ENCODE measurements at regions not wholly inside any gene's neighbourhood (a gene's known extent, or its start where the extent isn't known, plus 50 kb on each side); places are given as distances from the start of the nearest gene placed in this dataset.

DNA sequence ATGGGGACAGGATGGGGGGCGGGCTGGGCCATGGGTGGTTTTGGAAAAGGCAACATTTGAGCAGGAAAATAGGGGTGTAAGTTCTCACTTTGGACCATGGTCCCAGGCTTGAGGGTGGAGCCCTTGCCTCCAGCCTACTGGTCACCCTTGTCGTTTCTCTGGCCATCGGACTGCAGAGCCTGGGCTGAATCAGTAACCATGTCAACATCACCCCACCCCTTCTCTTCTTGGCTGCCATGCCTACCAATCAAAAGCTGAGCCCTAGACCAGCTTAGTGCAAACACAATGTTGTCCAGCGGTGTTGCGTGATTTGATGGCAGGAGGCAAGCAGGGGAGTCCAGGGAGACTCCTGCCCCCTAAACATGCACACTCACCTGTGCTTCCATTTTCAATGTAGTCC, 231.0 kb upstream of the KAZN start:
- Mint-ChIP-seq H3K27me3 (ENCODE audit: low read depth) (no peaks in the 10 kb centered on the region), H3K27ac (no peak overlapping the region), H3K4me1 (ENCODE audit: low read depth) (no peaks in the 10 kb centered on the region), H3K36me3 (ENCODE audit: low read depth) (no peaks in the 10 kb centered on the region), H3K9me3 (no peaks in the 10 kb centered on the region), H3K4me3 (no peak overlapping the region)
- DNase-seq (ENCODE audit: low spot score): no peak

GRCh38 chr1:14369526-14370213, 228.8 kb upstream of the KAZN start:
- no peak for DNase-seq (ENCODE audit: low spot score)
- no peaks in the 10 kb centered on the region for H3K9me3 Mint-ChIP-seq
- no peaks in the 10 kb centered on the region for H3K27me3 Mint-ChIP-seq (ENCODE audit: low read depth)
- no peak overlapping the region for H3K4me3 Mint-ChIP-seq
- no peaks in the 10 kb centered on the region for H3K36me3 Mint-ChIP-seq (ENCODE audit: low read depth)
- H3K27ac Mint-ChIP-seq: no peak overlapping the region
- H3K4me1 Mint-ChIP-seq (ENCODE audit: low read depth): no peaks in the 10 kb centered on the region

DNA sequence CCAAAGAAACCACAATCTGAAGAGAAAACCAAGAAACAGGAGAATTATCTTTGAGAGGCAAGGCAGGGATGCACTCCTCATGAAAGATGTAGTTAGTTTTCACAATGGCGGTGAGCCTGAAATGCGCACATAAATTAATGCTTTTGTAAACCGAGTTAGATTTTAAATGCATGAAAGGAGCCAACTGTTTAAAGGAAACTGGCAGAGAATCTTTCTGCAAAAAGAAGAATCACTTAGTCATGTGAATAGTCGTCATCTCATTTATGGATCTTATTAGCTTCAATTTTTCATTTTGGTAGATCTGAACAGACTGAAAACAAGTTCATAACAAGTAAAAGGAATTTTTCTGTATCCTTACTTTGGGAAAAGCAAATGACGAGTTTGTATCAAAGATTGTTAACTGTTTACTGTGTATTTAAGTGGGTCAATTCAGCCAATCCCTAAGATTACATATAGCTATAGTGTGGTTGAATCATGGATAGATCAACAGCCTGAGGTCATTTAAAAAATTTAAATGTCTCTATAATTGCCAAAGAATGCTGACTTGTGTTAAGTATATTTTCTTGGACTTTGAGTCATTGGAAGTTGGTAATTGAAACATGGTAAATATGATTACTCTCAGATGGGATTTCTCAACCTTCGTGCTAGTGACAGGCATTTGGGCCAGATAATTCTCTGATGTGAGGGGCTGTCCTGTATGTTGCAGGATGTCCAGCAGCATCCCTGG, 226.6 kb upstream of the KAZN start:
- Mint-ChIP-seq H3K4me3 (no peak overlapping the region), H3K36me3 (ENCODE audit: low read depth) (no peaks in the 10 kb centered on the region), H3K4me1 (ENCODE audit: low read depth) (no peaks in the 10 kb centered on the region), H3K27ac (no peak overlapping the region), H3K27me3 (ENCODE audit: low read depth) (no peaks in the 10 kb centered on the region), H3K9me3 (no peaks in the 10 kb centered on the region)
- DNase-seq (ENCODE audit: low spot score): no peak

DNA sequence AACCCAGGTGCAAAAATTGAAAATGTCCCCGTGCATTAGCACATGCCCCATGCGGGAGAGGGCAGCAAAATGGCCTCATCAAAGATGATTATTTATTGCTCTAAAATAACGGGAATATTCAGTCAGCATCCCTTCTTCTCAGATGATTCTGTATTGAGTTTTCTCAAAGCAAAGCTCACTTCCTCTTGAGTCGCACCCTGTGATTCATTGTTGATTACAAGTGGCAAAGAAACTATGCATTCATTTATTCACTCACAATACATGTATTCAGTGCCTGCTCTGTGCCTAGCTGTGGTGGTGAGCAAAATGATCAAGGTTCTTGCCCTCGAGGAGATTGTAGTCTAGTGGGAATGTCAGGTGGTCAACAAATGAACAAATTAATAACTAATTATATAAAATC, 226.0 kb upstream of the KAZN start:
- Mint-ChIP-seq H3K36me3 (ENCODE audit: low read depth) (no peaks in the 10 kb centered on the region), H3K4me1 (ENCODE audit: low read depth) (no peaks in the 10 kb centered on the region), H3K9me3 (no peaks in the 10 kb centered on the region), H3K4me3 (no peak overlapping the region), H3K27ac (no peak overlapping the region), H3K27me3 (ENCODE audit: low read depth) (no peaks in the 10 kb centered on the region)
- no peak for DNase-seq (ENCODE audit: low spot score)

DNA sequence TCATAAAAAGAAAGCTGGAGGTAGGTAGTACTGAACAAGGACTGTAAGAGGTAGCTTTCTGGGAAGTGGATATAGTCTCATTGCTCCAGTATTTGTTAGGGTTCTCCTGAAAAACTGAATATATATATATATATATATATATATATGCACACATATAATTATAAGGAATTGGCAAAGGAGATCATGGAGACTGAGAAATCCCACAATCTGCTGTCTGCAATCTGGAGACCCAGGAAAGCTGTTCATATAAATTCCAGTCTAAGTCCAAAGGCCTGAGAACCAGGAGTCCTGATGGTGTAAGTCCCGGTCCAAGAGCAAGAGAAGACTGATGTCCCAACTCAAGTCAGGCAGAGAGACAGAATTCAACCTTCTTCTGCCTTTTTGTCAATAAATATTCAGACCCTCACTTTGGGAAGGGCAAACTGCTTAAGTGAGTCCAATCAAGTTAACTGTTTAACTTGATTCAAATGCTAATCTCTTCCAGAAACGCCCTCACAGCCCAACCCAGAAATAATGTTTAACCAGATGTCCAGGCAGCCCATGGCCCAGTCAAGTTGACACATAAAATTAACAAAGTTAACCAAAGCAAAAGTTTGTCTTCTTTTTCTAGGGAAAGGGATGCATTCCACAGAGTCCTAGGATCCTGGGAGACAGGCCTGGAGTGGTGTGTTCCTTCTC, 225.3 kb upstream of the KAZN start:
- Mint-ChIP-seq H3K4me1 (ENCODE audit: low read depth) (no peaks in the 10 kb centered on the region), H3K27ac (no peak overlapping the region), H3K4me3 (no peak overlapping the region), H3K36me3 (ENCODE audit: low read depth) (no peaks in the 10 kb centered on the region), H3K27me3 (ENCODE audit: low read depth) (no peaks in the 10 kb centered on the region), H3K9me3 (no peaks in the 10 kb centered on the region)
- no peak for DNase-seq (ENCODE audit: low spot score)

GRCh38 chr1:14375226-14375625, 223.3 kb upstream of the KAZN start:
- Mint-ChIP-seq H3K4me3 (no peak overlapping the region), H3K36me3 (ENCODE audit: low read depth) (no peaks in the 10 kb centered on the region)
- no peak for DNase-seq (ENCODE audit: low spot score)

DNA sequence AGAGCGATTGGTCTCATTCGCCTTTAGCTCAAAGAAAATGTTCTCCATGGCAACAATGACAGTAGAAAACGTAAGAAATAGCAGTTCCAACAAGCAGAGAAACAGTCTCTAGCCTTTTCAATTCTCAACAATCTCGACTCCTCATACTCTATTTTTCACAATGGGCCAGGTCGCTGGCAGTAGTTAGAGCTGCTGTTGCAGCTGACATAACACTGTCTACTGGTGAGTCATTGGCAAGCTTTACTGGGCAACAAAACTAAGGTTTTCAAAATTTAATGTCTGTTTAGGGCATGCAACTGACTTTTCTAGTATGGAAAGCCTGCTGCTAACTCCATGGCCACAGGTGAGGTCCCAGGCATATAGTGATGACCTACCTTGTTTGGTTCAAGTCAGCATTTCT, 221.1 kb upstream of the KAZN start:
- Mint-ChIP-seq H3K27me3 (ENCODE audit: low read depth) (no peaks in the 10 kb centered on the region), H3K9me3 (peaks cover 30% of the 10 kb centered on the region), H3K36me3 (ENCODE audit: low read depth) (no peaks in the 10 kb centered on the region), H3K4me1 (ENCODE audit: low read depth) (no peaks in the 10 kb centered on the region), H3K4me3 (no peak overlapping the region), H3K27ac (no peak overlapping the region)
- no peak for DNase-seq (ENCODE audit: low spot score)

More at GRCh38 chr1:14375226-14375625, 223.3 kb upstream of the KAZN start:
- Mint-ChIP-seq H3K27ac (no peak overlapping the region), H3K27me3 (ENCODE audit: low read depth) (no peaks in the 10 kb centered on the region), H3K4me1 (ENCODE audit: low read depth) (no peaks in the 10 kb centered on the region), H3K9me3 (peaks cover 12% of the 10 kb centered on the region)

GRCh38 chr1:14380408-14380807, 218.1 kb upstream of the KAZN start:
- no peaks in the 10 kb centered on the region for H3K36me3 Mint-ChIP-seq (ENCODE audit: low read depth)
- H3K27ac Mint-ChIP-seq: no peak overlapping the region
- H3K4me1 Mint-ChIP-seq (ENCODE audit: low read depth): no peaks in the 10 kb centered on the region
- H3K27me3 Mint-ChIP-seq (ENCODE audit: low read depth): no peaks in the 10 kb centered on the region
- no peak for DNase-seq (ENCODE audit: low spot score)
- H3K9me3 Mint-ChIP-seq: peaks cover 30% of the 10 kb centered on the region
- no peak overlapping the region for H3K4me3 Mint-ChIP-seq

DNA sequence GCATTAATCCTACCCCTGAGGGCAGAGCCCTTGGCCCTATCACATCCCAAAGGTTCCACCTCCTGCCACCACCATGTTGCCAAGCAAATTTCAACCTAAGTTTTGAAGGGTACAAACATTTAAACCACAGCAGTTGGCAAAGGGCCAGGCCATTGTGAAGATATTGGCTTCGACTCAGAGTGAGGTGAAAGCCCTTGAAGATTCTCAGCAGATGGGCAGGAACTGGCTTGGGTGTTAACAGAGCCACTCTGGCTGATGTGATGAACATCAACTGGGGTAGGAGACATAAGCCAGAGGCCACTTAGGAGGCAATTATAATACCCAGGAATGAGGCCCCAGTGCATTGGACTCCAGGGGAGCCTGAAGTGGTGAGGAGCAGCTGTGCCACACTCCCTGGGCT, 207.7 kb upstream of the KAZN start:
- no peak overlapping the region for H3K4me3 Mint-ChIP-seq
- no peaks in the 10 kb centered on the region for H3K4me1 Mint-ChIP-seq (ENCODE audit: low read depth)
- H3K9me3 Mint-ChIP-seq: no peaks in the 10 kb centered on the region
- no peak overlapping the region for H3K27ac Mint-ChIP-seq
- no peak for DNase-seq (ENCODE audit: low spot score)
- no peaks in the 10 kb centered on the region for H3K36me3 Mint-ChIP-seq (ENCODE audit: low read depth)
- H3K27me3 Mint-ChIP-seq (ENCODE audit: low read depth): no peaks in the 10 kb centered on the region

- no peaks in the 10 kb centered on the region for H3K9me3 Mint-ChIP-seq
- H3K4me1 Mint-ChIP-seq (ENCODE audit: low read depth): no peaks in the 10 kb centered on the region
- H3K36me3 Mint-ChIP-seq (ENCODE audit: low read depth): no peaks in the 10 kb centered on the region
- DNase-seq (ENCODE audit: low spot score): no peak
- no peak overlapping the region for H3K27ac Mint-ChIP-seq
- H3K4me3 Mint-ChIP-seq: no peak overlapping the region
- H3K27me3 Mint-ChIP-seq (ENCODE audit: low read depth): no peaks in the 10 kb centered on the region
Measured at GRCh38 chr1:14392161-14392858, 206.2 kb upstream of the KAZN start.

GRCh38 chr1:14392859-14393365, 205.6 kb upstream of the KAZN start:
- no peaks in the 10 kb centered on the region for H3K36me3 Mint-ChIP-seq (ENCODE audit: low read depth)
- no peak for DNase-seq (ENCODE audit: low spot score)
- H3K27ac Mint-ChIP-seq: no peak overlapping the region
- H3K9me3 Mint-ChIP-seq: no peaks in the 10 kb centered on the region
- H3K4me3 Mint-ChIP-seq: no peak overlapping the region
- H3K4me1 Mint-ChIP-seq (ENCODE audit: low read depth): no peaks in the 10 kb centered on the region
- H3K27me3 Mint-ChIP-seq (ENCODE audit: low read depth): no peaks in the 10 kb centered on the region

DNA sequence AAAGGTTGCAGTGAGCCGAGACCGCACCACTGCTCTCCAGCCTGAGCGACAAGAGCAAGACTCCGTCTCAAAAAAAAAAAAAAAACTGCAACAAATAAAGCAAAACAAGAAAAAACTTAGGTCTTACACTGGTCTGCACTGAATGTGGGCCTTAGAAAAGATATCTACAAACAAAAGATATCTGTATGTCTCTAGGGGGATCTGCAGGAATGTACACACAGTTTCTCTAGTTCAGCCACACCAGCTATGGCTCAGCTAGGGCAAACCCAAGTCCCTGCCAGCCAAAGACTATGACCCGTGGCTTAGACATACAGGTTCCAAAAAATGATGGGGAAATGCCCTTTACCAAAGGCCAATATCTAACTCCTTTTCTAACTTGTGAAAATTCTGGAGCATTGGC, 202.4 kb upstream of the KAZN start:
- Mint-ChIP-seq H3K27ac (no peak overlapping the region), H3K9me3 (no peaks in the 10 kb centered on the region), H3K4me1 (ENCODE audit: low read depth) (no peaks in the 10 kb centered on the region), H3K4me3 (no peak overlapping the region), H3K27me3 (ENCODE audit: low read depth) (no peaks in the 10 kb centered on the region), H3K36me3 (ENCODE audit: low read depth) (no peaks in the 10 kb centered on the region)
- DNase-seq (ENCODE audit: low spot score): no peak

DNA sequence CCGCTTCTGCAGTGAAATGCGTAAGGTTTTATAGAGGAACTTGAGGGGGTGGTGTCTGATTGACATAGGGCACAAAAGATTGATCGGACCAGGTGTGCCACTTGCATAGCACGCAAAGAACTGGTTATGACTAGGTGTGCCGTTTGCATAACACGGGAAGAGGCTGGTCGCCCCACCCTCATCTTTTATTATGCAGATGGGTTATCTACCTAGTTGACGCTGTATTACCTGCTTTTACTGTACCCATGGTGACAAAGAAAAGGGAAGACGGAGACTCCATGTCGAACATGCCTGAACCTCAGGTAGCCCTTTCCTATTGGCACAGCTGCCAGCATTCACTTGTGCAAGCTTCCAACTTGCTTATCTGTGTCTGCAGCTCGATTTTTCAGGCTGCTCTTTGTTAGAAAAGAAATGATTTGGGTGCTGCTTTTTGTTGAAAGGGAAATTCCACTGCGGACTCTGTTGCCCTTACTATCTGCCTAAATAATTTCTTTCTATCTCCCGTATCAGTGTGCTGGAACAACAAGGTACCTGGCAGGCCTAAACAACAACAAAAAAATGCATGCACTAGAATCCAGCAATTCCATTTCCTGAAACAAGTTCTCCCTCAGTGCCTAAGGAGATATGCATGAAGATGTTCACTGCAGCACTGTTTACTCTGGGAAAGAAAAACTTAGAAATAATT, 194.4 kb upstream of the KAZN start:
- Mint-ChIP-seq H3K4me3 (no peak overlapping the region), H3K27me3 (ENCODE audit: low read depth) (no peaks in the 10 kb centered on the region), H3K9me3 (no peaks in the 10 kb centered on the region), H3K36me3 (ENCODE audit: low read depth) (no peaks in the 10 kb centered on the region), H3K27ac (no peak overlapping the region), H3K4me1 (ENCODE audit: low read depth) (no peaks in the 10 kb centered on the region)
- no peak for DNase-seq (ENCODE audit: low spot score)
